ENCODE measurements at regions not wholly inside any gene's neighbourhood (a gene's known extent, or its start where the extent isn't known, plus 50 kb on each side); places are given as distances from the start of the nearest gene placed in this dataset.
"Not testable (repeated sequence)": the region's sequence is repeated elsewhere in the genome, so short reads cannot be mapped to it uniquely, and the experiment has no call there.

DNA sequence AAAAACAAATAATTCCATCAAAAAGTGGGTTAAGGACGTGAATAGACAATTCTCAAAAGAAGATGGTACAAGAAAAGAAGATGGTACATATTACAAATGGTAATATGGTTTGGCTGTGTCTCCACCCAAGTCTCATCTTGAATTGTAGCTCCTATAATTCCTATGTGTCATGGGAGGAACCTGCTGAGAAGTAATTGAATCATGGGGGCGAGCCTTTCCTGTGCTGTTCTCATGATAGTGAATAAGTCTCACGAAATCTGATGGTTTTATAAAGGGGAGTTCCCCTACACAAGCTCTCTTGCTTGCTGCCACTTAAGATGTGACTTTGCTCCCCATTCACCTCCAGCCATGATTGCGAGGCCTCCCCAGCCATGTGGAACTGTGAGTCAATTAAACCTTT is 172.9 kb downstream of the C11orf91 start:
- not testable (repeated sequence) for DNase-seq

GRCh38 chr11:33525789-33526188 is 174.8 kb downstream of the C11orf91 start:
- no peak for DNase-seq

DNA sequence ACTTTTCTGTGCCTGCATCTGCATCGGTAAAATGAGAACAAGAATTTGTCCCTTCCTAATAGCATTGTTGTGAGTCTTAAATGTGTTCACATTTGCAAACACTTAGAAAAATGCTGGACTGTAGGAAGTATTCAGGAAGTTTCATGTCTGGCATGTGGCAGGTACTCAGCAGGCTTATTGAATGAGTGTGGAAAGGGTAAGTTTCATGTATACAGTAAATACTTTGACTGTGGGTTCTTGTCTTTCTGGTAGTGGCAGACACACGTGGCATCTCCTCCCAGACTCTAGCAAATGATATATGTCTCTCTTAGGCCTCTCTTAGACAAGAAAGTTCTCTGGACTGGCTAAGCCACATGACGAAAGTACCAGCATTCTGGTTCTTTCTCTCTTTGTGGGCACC is 179.2 kb downstream of the C11orf91 start:
- no peak for DNase-seq

DNA sequence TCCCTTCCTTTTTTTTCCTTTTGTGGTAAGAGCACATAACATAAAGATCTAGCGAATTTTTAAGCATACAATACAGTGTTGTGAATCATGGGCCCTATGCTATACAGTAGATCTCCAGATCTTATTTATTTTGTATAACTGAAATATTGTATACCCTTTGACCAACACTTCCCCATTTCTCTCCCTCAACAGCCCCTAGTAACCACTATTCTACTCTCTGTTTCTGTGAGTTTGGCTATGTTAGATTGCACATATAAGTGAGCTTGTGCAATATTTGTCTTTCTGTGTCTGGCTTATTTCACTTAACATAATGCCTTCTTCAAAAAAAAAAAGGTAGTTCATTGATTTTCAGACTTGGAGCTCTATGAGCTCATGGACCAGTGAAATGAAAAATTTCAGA is 180.5 kb downstream of the C11orf91 start:
- no peak for DNase-seq

- DNase-seq = peak; percentile 34 to 68 (median 38)
Observed at GRCh38 chr11:33515347-33515746, 185.3 kb downstream of the C11orf91 start.

GRCh38 chr11:33514079-33514925 is 186.3 kb downstream of the C11orf91 start:
- no peak for DNase-seq

DNA sequence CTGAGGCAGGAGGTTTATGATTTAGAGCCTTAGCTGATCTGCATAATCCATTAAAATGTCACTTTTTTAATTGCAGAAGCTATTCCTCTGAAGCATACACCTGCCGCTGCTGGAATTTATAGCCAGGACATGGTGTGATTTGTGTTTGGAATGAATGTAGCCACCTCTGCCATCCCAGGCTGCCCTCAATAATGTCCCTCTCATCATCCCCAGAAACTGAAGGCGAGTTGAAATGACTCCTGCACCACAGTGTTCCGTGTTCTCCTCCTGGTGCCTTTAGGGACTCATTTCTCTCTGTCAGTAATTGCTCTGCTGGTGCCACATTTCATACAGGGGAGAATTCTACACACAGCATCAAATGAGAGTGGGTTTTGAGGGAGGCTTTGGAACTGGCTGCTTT is 191.0 kb downstream of the C11orf91 start:
- no peak for DNase-seq

GRCh38 chr11:33507967-33508366 is 192.7 kb downstream of the C11orf91 start:
- DNase-seq = no peak

- no peak for DNase-seq
Observed at GRCh38 chr11:33507356-33507755, 193.3 kb downstream of the C11orf91 start.

- DNase-seq = no peak
Observed at GRCh38 chr11:33505093-33505492, 195.5 kb downstream of the C11orf91 start.

- DNase-seq = peak; percentile 43 to 71 (median 59)
Observed at GRCh38 chr11:33500861-33501479, 199.7 kb downstream of the C11orf91 start.

GRCh38 chr11:33500332-33500731 is 200.3 kb downstream of the C11orf91 start:
- no peak for DNase-seq

DNA sequence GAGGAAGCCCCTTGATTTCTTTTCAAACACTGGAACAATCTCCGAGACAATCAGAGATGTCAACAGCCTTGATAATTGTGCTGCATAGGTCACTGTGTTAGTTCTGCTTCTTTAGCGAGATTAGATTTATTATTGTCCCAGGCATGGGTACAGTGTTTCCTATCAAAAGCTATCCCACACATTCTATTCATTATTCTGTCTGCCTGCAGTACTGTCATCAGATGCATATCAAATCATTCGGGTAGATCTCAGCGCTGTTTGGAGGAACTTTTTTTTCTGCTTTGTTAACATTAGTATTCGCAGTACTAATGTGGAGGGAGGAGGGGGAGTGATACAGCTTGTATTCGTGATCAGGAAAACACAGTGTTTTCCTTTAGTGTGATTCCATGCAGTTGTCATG is 208.0 kb downstream of the C11orf91 start:
- no peak for DNase-seq

GRCh38 chr11:33490842-33491370 is 209.7 kb downstream of the C11orf91 start:
- DNase-seq = no peak

DNA sequence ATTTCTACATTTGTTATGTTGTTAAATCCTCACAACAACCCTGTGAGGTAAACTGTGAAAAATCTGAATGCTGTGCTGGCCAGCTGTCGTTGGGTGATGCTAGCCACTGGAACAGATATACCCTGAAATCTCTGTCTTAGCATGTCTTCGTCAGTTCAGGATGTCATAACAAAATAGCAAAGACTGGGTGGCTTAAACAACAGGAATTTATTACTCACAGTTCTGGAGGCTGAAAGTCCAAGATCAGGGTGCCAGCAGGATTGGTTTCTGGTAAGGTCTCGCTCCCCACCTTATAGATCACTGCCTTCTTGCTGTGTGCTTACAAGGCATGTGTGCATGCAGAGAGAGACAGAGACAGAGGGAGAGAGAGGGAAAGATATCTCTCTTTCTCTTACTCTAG is 211.7 kb downstream of the C11orf91 start:
- DNase-seq = no peak

DNA sequence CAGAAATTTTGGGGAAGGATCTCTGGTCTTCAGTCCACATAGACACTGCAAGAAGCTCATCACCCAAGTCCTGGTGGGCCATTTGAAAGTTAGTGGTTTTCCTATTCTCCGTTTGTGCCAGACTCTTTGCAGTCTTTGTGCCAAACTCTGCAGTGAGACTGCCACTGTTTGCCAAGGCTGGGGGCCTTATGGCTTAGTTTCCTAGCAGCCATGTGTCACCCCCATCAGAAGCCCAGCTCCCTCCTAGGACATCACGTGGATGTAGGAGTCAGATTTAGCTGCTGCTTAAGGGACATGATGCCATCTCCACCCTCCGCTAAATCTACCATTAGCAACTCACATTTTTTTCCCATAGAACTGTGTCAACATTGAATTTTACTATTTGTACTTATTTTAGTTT is 220.0 kb downstream of the C11orf91 start:
- DNase-seq = no peak

GRCh38 chr11:33479231-33479630 is 221.4 kb downstream of the C11orf91 start:
- no peak for DNase-seq

- peak in 2 of 3 donors; percentile 10 to 30 for DNase-seq
Observed at GRCh38 chr11:33478111-33478573, 221.0 kb downstream of the HIPK3 start.

DNA sequence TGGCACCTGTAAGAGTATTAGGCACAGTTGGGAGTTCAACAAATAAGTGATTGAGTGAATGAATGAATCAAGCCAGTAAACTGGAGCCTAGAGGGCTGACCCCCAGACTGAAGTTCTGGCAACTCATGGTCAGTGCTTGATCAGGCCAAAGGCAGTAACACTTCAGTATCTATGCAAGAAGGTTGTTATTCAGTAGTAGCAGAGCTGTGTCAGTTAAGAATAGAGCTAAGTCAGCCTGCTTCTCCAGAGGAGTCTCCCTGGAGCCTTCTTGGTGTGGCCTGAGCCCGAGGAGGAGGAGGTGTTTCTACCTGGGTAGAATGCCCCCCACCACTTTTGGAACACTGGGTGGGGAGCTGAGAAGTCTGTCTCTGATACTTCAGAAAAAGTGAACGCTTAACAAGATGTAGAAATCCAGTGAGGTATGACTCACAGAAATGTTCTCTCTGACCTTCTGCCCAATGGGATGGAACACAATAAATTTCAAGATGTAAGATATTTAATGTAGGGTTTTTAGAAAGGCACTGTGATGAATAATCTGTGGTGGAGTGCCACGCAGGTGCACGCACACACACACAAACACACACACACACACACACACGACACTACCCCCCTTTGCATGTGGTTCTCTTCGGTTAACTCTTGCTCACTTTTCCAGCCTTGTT is 219.9 kb downstream of the HIPK3 start:
- DNase-seq = no peak

GRCh38 chr11:33475993-33476392 is 218.8 kb downstream of the HIPK3 start:
- peak; percentile 38 to 63 (median 41) for DNase-seq

- no peak for DNase-seq
Observed at GRCh38 chr11:33474866-33475265, 217.7 kb downstream of the HIPK3 start.

DNA sequence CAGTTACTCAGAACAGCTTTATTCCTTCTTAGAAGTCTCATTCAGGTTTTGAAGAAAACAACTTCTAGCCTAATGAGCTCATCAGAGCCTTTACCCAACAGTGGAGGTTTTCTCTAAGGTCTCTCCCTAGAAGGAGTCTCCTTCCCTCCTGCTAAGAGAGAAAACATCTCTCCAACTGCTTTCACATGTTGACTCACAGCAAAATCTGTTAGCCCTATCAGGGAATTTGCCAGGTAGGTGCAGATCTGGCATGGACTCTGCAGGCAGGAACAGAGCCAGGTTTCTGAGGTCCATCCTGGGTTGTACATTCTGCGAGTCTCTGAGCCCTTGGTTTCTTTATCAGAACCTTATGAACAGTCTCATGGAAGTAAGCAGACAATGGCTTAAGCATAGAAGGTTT is 214.4 kb downstream of the HIPK3 start:
- no peak for DNase-seq

- no peak for DNase-seq
Observed at GRCh38 chr11:33467966-33468365, 210.8 kb downstream of the HIPK3 start.
